ENCODE measurements at regions not wholly inside any gene's neighbourhood (a gene's known extent, or its start where the extent isn't known, plus 50 kb on each side); places are given as distances from the start of the nearest gene placed in this dataset.
A peak's percentile ranks its signal among the peaks of the same experiment; 100 is the strongest.

- Histone ChIP-seq H2BK5ac (ENCODE audit: insufficient read length, low read length) (no peak overlapping the region), H3K79me2 (ENCODE audit: insufficient read depth, low read length) (no peaks in the 10 kb centered on the region), H3K27ac (ENCODE audit: insufficient read length, low read depth, low read length) (no peak overlapping the region), H3K23ac (ENCODE audit: insufficient read length, low read depth, low read length) (no peak overlapping the region), H3K79me1 (ENCODE audit: insufficient read depth, low read depth, low read length, poor library complexity, severe bottlenecking) (no peaks in the 10 kb centered on the region), H3K4ac (ENCODE audit: low read depth, low read length) (no peak overlapping the region), H4K8ac (replicated peaks; ENCODE audit: insufficient read length, low read depth, low read length) (no peak overlapping the region), H3K9me3 (ENCODE audit: control insufficient read depth, low read depth, low read length) (no peaks in the 10 kb centered on the region), H3T11ph (ENCODE audit: low read length) (no peak overlapping the region), H2AFZ (ENCODE audit: low read length) (no peak overlapping the region), H2BK120ac (ENCODE audit: low read depth, low read length, poor library complexity, severe bottlenecking) (no peak overlapping the region), H3K4me2 (ENCODE audit: insufficient read depth, insufficient read length, low read length) (no peak overlapping the region), H3K23me2 (ENCODE audit: insufficient read length, low read depth, low read length, poor library complexity, severe bottlenecking) (no peaks in the 10 kb centered on the region), H3K27me3 (ENCODE audit: insufficient read depth, low read length) (no peaks in the 10 kb centered on the region), H3K9ac (ENCODE audit: extremely low read depth, insufficient read length, low read length) (no peak overlapping the region), H2BK15ac (ENCODE audit: low read depth, low read length) (no peak overlapping the region), H2BK20ac (ENCODE audit: low read depth, low read length, poor library complexity, severe bottlenecking) (no peak overlapping the region), H4K91ac (ENCODE audit: insufficient read length, low read depth, low read length) (no peak overlapping the region), H3K14ac (ENCODE audit: insufficient read depth, low read length) (no peak overlapping the region), H2BK12ac (ENCODE audit: insufficient read length, low read depth, low read length) (no peak overlapping the region), H3K56ac (ENCODE audit: insufficient read length, low read depth, low read length) (no peak overlapping the region), H2AK5ac (ENCODE audit: insufficient read length, low read length) (no peak overlapping the region), H3K18ac (ENCODE audit: insufficient read length, low read depth, low read length) (no peak overlapping the region), H4K5ac (ENCODE audit: insufficient read length, low read depth, low read length) (no peak overlapping the region), H3K4me1 (ENCODE audit: insufficient read depth, low read length) (no peaks in the 10 kb centered on the region; the same call in 1 of the 2 replicates), H4K20me1 (ENCODE audit: control insufficient read depth, insufficient read depth, insufficient read length) (no peaks in the 10 kb centered on the region)
- Mint-ChIP-seq H3K36me3 (ENCODE audit: insufficient read depth in 1 of 3, low read depth in 3 of 3) (peaks cover 0 to 10% (median 10%) of the 10 kb centered on the region in 3 experiments; a peak in 5 of 7 replicates), H3K4me3 (no peak overlapping the region), H3K27ac (peak overlapping the region in 1 of 3 experiments; percentile 52; a peak in 2 of 7 replicates), H3K27me3 (ENCODE audit: low read depth) (no peaks in the 10 kb centered on the region; the same call in 1 of the 2 replicates), H3K4me1 (peaks cover 7 to 15% of the 10 kb centered on the region in 2 experiments), H3K9me3 (peaks cover 5 to 16% of the 10 kb centered on the region in 2 experiments)
- TF ChIP-seq CTCF (conservative IDR thresholded peaks at IDR 0.05) = no peak
- no CpG with 5 or more reads among the region's 6 CpGs for WGBS (ENCODE audit: extremely low coverage, insufficient read length, low lambda C conversion rate)
- DNase-seq = no peak
Measured at GRCh38 chr2:133711806-133712205, 143.5 kb upstream of the NCKAP5 start.
